ENCODE measurements at regions not wholly inside any gene's neighbourhood (a gene's known extent, or its start where the extent isn't known, plus 50 kb on each side); places are given as distances from the start of the nearest gene placed in this dataset.

GRCh38 chr11:112836256-112836602 is 125.0 kb upstream of the NCAM1 start:
- TF ChIP-seq, protein P1, sequence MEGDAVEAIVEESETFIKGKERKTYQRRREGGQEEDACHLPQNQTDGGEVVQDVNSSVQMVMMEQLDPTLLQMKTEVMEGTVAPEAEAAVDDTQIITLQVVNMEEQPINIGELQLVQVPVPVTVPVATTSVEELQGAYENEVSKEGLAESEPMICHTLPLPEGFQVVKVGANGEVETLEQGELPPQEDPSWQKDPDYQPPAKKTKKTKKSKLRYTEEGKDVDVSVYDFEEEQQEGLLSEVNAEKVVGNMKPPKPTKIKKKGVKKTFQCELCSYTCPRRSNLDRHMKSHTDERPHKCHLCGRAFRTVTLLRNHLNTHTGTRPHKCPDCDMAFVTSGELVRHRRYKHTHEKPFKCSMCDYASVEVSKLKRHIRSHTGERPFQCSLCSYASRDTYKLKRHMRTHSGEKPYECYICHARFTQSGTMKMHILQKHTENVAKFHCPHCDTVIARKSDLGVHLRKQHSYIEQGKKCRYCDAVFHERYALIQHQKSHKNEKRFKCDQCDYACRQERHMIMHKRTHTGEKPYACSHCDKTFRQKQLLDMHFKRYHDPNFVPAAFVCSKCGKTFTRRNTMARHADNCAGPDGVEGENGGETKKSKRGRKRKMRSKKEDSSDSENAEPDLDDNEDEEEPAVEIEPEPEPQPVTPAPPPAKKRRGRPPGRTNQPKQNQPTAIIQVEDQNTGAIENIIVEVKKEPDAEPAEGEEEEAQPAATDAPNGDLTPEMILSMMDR (IDR thresholded peaks at IDR 0.05; ENCODE audit: insufficient read depth, low read length): no peak
- H3K4me3 ChIP-seq (ENCODE audit: low read depth, low read length): no peak overlapping the region
- no peak for DNase-seq (ENCODE audit: low read depth)

- DNase-seq (ENCODE audit: low read depth): no peak
- TF ChIP-seq, protein P1 (IDR thresholded peaks at IDR 0.05; ENCODE audit: insufficient read depth, low read length): no peak
- H3K4me3 ChIP-seq (ENCODE audit: low read depth, low read length): no peak overlapping the region
Observed at GRCh38 chr11:112837162-112837826, 123.9 kb upstream of the NCAM1 start.

DNA sequence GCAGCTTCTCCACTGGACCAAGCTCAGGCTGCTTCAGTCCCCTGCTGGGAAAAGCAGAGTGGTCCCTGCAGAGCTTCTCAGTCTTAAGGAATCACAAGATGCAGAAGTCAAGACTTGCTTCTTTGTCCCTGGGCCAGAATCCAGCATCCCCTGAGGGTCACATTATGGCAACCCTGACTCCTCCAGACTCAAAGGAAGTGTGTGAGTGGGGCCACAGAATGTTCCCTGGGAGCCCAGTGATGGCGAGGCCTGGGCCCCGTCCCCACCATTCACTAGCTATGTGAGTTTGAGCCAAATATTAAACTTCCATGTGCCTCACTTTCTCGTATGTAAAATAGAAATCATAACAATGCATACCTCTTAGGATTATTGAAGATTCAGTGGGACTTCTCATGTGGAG is 122.2 kb upstream of the NCAM1 start:
- TF ChIP-seq, protein P1 (IDR thresholded peaks at IDR 0.05; ENCODE audit: insufficient read depth, low read length): no peak

GRCh38 chr11:112841729-112842128 is 119.5 kb upstream of the NCAM1 start:
- H3K4me3 ChIP-seq (ENCODE audit: low read depth, low read length): no peak overlapping the region
- TF ChIP-seq, protein P1 (IDR thresholded peaks at IDR 0.05; ENCODE audit: insufficient read depth, low read length): no peak
- DNase-seq (ENCODE audit: low read depth): no peak

More for the DNA sequence above, 122.2 kb upstream of the NCAM1 start:
- DNase-seq (ENCODE audit: low read depth): no peak
- H3K4me3 ChIP-seq (ENCODE audit: low read depth, low read length): no peak overlapping the region

- no peak for DNase-seq (ENCODE audit: low read depth)
- H3K4me3 ChIP-seq (ENCODE audit: low read depth, low read length): no peak overlapping the region
- TF ChIP-seq, protein P1 (IDR thresholded peaks at IDR 0.05; ENCODE audit: insufficient read depth, low read length): no peak
Observed at GRCh38 chr11:112842151-112842550, 119.1 kb upstream of the NCAM1 start.

GRCh38 chr11:112844517-112844916 is 116.7 kb upstream of the NCAM1 start:
- TF ChIP-seq, protein P1 (IDR thresholded peaks at IDR 0.05; ENCODE audit: insufficient read depth, low read length): no peak
- no peak overlapping the region for H3K4me3 ChIP-seq (ENCODE audit: low read depth, low read length)
- no peak for DNase-seq (ENCODE audit: low read depth)

DNA sequence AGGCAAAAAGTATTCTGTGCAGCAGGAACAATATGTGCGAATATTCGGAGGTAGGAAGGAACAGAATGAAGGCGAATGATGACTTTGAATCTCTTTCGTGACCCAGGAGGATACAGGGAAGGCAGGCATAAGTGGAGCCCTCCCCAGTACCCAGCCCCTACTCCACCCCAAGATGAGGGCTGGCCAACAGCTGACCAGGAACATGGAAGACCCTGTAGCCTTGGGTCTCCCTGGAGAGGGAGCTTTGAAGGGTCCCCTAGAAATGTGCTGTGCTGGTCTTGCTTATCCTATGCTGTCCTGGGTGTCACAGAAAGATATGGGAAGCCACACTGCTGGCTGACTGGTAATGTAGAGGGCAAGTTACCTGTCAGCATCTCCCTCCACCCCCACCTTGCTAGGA is 113.7 kb upstream of the NCAM1 start:
- DNase-seq (ENCODE audit: low read depth): no peak
- TF ChIP-seq, protein P1 (IDR thresholded peaks at IDR 0.05; ENCODE audit: insufficient read depth, low read length): no peak
- H3K4me3 ChIP-seq (ENCODE audit: low read depth, low read length): no peak overlapping the region
